Stimulated activated naive CD4-positive, alpha-beta T cell (primary cell): ENCODE measurements at regions not wholly inside any gene's neighbourhood (a gene's known extent, or its start where the extent isn't known, plus 50 kb on each side); places are given as distances from the start of the nearest gene placed in this dataset.
"Not testable (repeated sequence)": the region's sequence is repeated elsewhere in the genome, so short reads cannot be mapped to it uniquely, and the experiment has no call there.

ENCODE experiments used
- DNase-seq, 6 experiments: peaks; one replicate each; lab custom pipeline; 2025; lab: John Stamatoyannopoulos, UW

DNA sequence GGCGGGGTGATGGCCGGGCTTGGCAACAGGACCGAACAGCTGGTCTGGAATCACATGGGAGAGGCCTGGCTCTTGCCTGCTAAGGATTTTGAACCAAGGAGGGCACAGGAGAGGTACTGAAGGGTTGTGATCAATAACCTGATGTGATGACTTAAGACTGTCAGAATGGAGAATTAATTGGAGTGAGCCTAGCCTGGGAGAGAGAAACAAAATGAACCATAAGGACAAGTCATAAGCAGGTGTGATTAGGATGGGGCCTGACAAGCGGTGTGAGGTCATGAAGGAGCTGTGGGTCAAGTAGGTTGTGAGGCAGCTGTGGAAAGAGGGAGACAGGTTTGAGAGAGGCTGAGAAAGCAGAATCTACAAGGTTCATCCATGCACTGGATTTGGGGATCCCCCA is 104.6 kb downstream of the MED10 start:
- no peak for DNase-seq

GRCh38 chr5:6273090-6273735 is 105.1 kb downstream of the MED10 start:
- no peak for DNase-seq

DNA sequence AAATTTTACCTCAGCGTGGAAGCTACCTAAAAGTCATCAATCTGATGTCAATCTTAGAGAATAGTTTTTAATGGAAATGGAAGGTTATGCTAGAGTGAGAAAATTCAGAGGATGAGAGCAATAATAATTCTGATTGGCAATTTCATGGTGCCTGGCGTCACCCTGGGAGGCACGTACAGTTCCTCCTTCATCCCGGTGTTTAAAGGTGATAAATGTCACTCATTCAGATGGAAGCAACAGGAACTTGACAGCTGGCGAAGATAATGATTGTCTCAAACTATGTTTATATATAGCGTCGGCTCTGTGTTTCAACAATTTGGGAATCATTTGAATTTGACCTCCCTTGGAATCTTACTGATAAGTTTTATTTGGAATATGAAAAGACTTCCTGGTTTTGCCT is 108.4 kb downstream of the MED10 start:
- no peak for DNase-seq

- DNase-seq = no peak
Measured at GRCh38 chr5:6266671-6267197, 111.6 kb downstream of the MED10 start.

DNA sequence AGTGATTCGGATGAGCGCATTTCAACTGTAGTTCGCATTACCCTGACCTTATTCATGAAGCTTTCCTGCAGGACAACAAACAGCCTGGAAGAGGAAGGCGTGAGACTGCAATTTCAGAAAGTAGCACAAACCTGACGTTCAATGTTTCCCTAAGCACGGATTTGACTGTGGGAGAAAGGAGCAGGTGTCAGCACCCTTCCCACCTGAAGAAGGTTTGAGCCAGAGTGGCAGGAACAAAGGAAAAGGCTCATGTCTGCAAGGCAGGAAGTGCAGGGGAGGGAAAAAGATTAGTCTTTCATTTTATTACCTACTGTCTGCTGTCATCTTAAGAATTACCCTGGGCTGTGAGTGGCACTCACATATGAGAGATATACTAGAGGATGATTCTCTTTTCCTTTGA is 114.0 kb downstream of the MED10 start:
- DNase-seq = no peak

GRCh38 chr5:6262651-6263363 is 115.5 kb downstream of the MED10 start:
- DNase-seq = no peak

GRCh38 chr5:6261668-6262067 is 116.7 kb downstream of the MED10 start:
- DNase-seq = no peak

- DNase-seq = no peak
Measured at GRCh38 chr5:6261256-6261655, 117.1 kb downstream of the MED10 start.

GRCh38 chr5:6260846-6261245 is 117.5 kb downstream of the MED10 start:
- no peak for DNase-seq

- DNase-seq = no peak
Measured at GRCh38 chr5:6256901-6257300, 121.4 kb downstream of the MED10 start.

DNA sequence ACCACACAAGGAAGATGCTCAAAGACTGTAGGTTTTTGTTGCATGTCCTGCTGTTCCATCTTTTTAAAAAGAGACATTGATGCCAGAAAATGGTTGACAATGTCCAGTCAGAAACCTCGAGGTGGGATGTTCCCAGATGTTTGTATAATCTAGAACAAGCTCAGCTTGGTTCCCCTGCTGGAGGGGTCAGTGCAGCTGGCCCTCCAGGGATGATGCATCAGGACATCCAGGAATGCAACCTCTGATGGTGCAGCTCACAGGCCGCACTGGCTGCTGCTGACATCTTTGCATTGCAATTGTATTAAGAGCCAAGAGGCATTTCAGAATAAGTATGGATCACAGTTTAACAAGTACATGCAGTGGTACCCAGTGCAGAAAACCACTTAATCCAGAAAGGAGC is 122.4 kb downstream of the MED10 start:
- no peak for DNase-seq

- DNase-seq = no peak
Measured at GRCh38 chr5:6253846-6254245, 124.5 kb downstream of the MED10 start.

- no peak for DNase-seq
Measured at GRCh38 chr5:6253281-6253680, 125.1 kb downstream of the MED10 start.

DNA sequence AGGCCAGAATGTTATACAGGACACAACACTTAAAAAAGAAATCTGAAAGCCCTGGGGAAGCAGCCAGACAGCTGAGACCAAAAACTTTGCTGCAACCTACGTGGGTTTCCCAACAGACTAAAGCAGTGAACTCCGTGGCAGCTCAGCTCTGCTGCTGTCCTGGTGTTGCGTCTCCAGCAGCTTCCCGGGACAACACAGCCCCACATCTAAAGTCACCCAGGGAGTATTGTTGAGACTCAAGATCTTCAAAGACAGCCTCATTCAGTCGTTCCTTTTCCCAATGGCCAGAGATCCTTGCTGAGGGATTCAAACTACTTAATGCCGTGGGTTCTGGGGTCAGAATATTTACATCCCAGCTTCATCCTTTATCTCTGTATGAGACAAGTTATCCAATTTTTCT is 125.8 kb downstream of the MED10 start:
- no peak for DNase-seq

DNA sequence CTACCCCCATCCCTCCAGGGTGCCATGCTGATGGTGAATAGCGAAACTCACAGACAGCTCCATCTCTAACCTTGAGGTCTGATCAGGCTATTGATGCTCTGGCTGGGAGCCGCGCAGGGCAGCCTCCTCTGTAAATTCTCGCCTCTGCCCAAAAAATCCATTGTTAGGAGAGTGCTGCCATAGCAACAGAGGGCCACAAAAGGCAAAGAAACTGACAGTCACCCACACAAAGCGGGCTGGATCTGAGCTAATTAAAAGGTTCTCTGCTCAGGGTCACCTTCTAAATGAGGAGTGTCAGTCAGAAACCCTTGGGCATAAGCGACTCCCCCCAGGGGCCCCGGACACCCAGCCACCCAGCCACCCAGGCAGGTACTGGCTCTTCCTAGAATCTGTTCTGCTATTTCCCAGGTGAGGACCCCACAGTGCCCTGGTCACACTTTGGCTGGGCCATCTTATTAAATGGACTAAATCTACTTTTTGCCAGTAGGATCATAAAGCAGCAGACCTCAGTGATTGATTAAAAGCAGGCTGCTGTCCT is 126.7 kb downstream of the MED10 start:
- DNase-seq = no peak

DNA sequence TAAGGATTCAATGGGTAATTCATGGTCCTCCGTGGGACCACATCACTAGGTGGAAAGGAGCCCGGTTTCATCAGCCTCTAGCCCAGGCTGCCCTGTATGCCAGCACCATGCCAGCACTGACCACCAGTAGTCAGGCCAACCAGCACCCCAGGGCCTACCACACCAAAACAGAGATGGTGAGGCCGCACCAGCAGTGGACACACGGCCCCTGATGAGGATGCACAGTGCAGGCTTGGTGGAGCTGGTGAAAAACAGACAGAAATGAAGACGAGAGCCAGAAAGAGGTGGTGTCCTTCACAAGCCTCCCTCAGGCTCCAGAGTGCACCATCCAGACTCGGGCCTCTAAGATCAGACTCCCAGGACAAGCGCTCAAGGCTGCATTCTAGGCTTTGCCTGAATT is 128.2 kb downstream of the MED10 start:
- DNase-seq = no peak

DNA sequence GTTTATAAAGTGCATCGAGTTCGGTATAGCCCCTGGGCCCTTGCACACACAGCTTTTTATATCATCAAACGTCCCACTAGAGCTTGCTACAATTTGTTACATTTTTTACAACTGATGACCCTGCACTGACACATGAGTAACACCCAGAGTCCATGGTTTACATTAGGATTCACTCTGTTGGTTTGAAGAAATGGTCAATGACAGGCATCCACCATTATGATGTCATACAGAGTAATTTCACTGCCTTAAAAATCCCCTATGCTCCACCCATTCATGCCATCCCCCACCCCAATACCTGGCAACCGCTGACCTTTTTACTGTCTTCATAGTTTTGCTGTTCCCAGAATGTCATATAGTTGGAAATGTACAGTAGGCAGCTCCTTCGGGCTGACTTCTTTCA is 130.2 kb downstream of the MED10 start:
- DNase-seq = no peak

DNA sequence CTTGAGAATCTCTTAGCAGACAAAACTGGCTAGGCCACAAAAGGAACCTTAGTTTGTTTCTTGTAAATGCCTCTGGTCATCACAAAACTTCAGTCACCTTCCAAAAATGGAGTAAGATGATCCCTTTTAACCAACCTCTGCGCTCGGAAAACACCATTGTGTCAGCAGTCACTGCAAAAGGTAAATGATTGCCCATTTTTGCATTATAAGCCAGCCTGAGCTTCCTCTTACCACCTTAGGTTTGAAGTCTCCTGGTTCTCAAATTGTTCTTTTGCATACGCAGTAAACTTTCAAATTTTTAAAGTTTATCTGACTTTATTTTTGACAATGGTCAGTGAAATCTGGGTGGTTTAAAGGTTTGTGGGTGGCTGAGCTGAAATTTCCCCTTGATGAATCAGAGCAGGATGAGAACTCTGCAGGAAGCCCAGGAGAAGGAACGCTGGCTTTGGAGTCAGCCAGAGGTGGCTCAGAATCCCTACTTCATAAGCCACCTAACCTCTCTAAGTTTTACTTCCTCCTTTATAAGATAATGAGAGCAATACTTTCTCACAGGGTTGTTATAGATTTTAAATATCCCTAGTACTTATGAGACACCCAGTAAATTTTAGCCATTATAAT is 131.4 kb downstream of the MED10 start:
- no peak for DNase-seq

GRCh38 chr5:6244339-6244714 is 134.0 kb downstream of the MED10 start:
- no peak for DNase-seq

GRCh38 chr5:6243706-6244338 is 134.5 kb downstream of the MED10 start:
- DNase-seq = no peak

- not testable (repeated sequence) for DNase-seq
Measured at GRCh38 chr5:6241056-6241455, 137.3 kb downstream of the MED10 start.

DNA sequence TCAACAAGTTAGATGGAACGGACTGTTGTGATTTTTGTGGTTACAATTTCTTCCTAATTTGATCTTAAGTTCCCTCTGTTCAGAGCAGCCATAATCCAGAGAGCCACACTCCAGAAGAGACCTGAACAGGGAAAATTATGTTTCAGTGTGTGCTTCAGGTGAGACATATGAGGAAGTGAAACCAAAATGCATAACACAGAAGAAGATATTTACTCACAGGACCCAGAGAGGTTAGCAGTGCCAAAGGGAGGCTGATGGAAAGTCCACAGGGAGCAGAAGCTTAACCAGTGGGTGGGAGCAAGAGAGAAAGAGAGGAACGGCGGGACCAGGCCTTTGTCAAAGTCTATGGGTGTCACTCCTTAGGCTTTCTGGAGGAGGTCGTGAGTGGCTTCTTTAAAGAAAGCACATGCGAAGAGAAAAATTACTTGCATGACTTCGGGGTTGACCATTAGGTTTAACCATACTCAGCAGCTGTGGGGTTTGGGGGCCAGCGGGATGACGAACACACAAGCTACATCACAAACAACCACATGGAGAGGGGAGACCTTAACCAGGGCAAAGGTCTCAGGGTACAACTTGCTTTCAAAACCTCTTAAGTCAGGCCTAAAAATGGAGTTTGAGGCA is 141.4 kb downstream of the MED10 start:
- no peak for DNase-seq
